Activated T-helper 17 cell treated with anti-CD3 and anti-CD28 coated beads, Interleukin-2, amount 50 U/mL, for 72 hours (primary cell): ENCODE measurements at regions not wholly inside any gene's neighbourhood (a gene's known extent, or its start where the extent isn't known, plus 50 kb on each side); places are given as distances from the start of the nearest gene placed in this dataset.

Experiments
- ATAC-seq: fragments of 150-1000 bp; cut with Tn5 transposase; replicated peaks from 2 replicates; pipeline ENCODE4 v1.10.0; 2021; ENCODE audit warnings: mild to moderate bottlenecking, moderate library complexity
- H3K27ac Mint-ChIP-seq: one replicate; pipeline ENCODE4 v1.8.0; 2022; ENCODE audit warnings: mixed read lengths
- H3K27me3 Mint-ChIP-seq: one replicate; pipeline ENCODE4 v1.8.0; 2022; ENCODE audit warnings: mixed read lengths
- H3K36me3 Mint-ChIP-seq: one replicate; pipeline ENCODE4 v1.8.0; 2022; ENCODE audit warnings: low read depth, mild to moderate bottlenecking, mixed read lengths
- H3K4me1 Mint-ChIP-seq: one replicate; pipeline ENCODE4 v1.8.0; 2022; ENCODE audit warnings: mixed read lengths
- H3K4me3 Mint-ChIP-seq: one replicate; pipeline ENCODE4 v1.8.0; 2022; ENCODE audit warnings: mild to moderate bottlenecking, mixed read lengths
- H3K9me3 Mint-ChIP-seq: one replicate; pipeline ENCODE4 v1.8.0; 2022; ENCODE audit warnings: mixed read lengths

DNA sequence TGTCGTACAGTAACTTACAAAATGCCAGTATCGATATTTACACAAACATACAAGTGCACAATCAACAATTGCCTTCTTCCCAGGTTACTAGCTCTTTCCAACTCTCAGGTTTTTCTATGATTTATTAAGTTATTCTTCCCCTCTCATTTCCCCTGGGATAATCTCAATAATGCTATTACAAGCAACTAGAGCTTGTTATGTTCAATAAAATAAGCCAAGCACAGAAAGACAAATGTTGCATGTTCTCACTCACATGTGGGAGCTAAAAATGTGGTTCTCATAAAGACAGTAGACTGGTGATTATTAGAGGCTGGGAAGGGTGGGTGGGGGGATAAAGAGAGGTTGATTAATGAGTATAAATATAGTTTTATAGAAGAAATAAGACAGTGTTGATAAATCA is 577.1 kb downstream of the HACE1 start:
- no peak overlapping the region for H3K4me3 Mint-ChIP-seq
- H3K9me3 Mint-ChIP-seq: no peaks in the 10 kb centered on the region
- no peaks in the 10 kb centered on the region for H3K36me3 Mint-ChIP-seq
- H3K27me3 Mint-ChIP-seq: no peaks in the 10 kb centered on the region
- no peak overlapping the region for H3K27ac Mint-ChIP-seq
- no peak for ATAC-seq
- H3K4me1 Mint-ChIP-seq: no peaks in the 10 kb centered on the region

DNA sequence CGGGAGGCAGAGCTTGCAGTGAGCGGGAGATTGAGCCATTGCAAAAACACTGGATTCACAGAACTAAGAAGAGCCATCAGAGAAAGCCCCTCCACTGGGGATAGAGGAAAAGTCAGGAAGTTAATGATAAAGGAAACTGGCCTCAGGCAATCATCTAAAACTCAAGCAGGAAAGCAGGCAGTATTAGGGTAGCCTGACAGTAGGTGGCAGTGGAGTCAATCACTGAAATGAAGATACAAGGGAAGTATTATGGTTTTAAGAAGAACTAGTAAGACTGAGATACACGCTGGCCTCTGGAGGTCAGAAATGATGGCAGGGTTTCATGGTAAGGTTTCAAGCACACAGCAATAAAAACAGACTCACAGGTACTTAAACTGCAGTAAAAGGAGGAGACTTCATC is 578.3 kb downstream of the HACE1 start:
- H3K36me3 Mint-ChIP-seq: no peaks in the 10 kb centered on the region
- no peak overlapping the region for H3K4me3 Mint-ChIP-seq
- H3K9me3 Mint-ChIP-seq: no peaks in the 10 kb centered on the region
- H3K27me3 Mint-ChIP-seq: no peaks in the 10 kb centered on the region
- H3K27ac Mint-ChIP-seq: no peak overlapping the region
- no peaks in the 10 kb centered on the region for H3K4me1 Mint-ChIP-seq
- no peak for ATAC-seq

- Mint-ChIP-seq H3K4me1 (no peaks in the 10 kb centered on the region), H3K4me3 (no peak overlapping the region)
Measured at GRCh38 chr6:104268389-104268788, 591.3 kb downstream of the HACE1 start.

DNA sequence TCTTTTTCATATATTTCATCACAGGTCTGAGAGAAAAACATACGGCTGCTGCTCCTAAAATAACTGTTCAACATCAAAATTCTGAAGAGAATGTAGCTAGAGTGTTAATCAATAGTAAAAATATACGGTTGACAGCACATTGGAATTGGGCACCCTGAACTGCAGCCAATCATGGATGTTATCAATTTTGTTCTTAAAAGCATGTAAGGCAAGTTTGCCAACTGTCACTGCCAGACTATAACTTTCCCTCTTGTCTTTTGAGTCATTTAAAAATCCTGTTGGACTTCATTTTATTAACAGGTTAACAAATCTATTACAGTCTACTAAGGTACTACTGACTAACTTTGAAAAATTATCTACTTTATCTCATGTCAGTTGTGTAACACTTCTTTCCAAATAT is 592.8 kb downstream of the HACE1 start:
- ATAC-seq: no peak
- peaks cover 3% of the 10 kb centered on the region for H3K9me3 Mint-ChIP-seq

More at GRCh38 chr6:104268389-104268788, 591.3 kb downstream of the HACE1 start:
- no peaks in the 10 kb centered on the region for H3K36me3 Mint-ChIP-seq
- no peaks in the 10 kb centered on the region for H3K27me3 Mint-ChIP-seq
- no peak for ATAC-seq
- peaks cover 3% of the 10 kb centered on the region for H3K9me3 Mint-ChIP-seq
- H3K27ac Mint-ChIP-seq: no peak overlapping the region

DNA sequence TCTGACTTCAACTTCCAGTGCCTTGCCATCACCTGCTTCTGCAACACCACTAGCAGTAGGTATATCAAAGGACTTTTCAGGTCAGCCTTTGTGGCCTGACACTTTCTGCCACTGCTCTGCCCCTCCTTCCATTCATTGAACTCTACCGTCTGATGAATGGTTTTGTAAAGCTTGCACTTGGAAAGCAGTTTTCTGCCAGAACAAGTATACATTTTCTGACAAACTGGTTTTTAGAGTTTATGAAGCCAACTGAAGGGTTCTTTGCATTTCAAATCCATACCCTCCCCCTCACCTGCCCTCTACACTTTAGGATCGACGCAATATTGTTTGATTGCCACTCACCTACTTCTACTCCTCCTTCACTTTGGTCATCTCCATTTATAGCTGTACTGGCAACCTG is 603.1 kb downstream of the HACE1 start:
- no peak for ATAC-seq
- H3K27ac Mint-ChIP-seq: no peak overlapping the region
- H3K4me3 Mint-ChIP-seq: no peak overlapping the region
- H3K9me3 Mint-ChIP-seq: peaks cover 3% of the 10 kb centered on the region
- no peaks in the 10 kb centered on the region for H3K27me3 Mint-ChIP-seq
- H3K4me1 Mint-ChIP-seq: no peaks in the 10 kb centered on the region
- no peaks in the 10 kb centered on the region for H3K36me3 Mint-ChIP-seq

More for the DNA sequence above, 592.8 kb downstream of the HACE1 start:
- Mint-ChIP-seq H3K4me1 (no peaks in the 10 kb centered on the region), H3K36me3 (no peaks in the 10 kb centered on the region), H3K27me3 (no peaks in the 10 kb centered on the region), H3K4me3 (no peak overlapping the region), H3K27ac (no peak overlapping the region)

DNA sequence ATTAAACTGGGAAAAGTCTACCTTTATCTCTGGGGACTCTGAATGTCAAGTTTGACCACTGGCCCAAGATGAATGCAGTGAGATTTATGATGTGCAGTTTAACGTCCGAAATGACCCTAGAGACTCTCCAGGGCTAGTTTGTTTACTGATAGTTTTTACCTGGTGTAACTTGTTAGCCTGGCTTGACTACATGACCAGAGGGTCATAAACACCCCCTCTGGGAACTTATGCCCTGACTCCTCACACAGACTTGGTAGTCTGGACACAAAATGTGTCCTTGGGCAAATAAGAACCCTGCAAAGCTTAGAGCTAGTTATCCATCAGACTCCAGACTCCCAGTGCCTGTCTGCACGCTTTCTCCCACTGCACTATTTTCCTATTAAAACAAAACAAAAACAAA is 606.5 kb downstream of the HACE1 start:
- peaks cover 3% of the 10 kb centered on the region for H3K9me3 Mint-ChIP-seq
- no peak for ATAC-seq
- no peaks in the 10 kb centered on the region for H3K27me3 Mint-ChIP-seq
- H3K36me3 Mint-ChIP-seq: no peaks in the 10 kb centered on the region
- no peak overlapping the region for H3K4me3 Mint-ChIP-seq
- no peak overlapping the region for H3K27ac Mint-ChIP-seq
- H3K4me1 Mint-ChIP-seq: no peaks in the 10 kb centered on the region

- Mint-ChIP-seq H3K27me3 (no peaks in the 10 kb centered on the region), H3K36me3 (no peaks in the 10 kb centered on the region), H3K27ac (no peak overlapping the region), H3K4me3 (no peak overlapping the region), H3K4me1 (no peaks in the 10 kb centered on the region), H3K9me3 (peaks cover 3% of the 10 kb centered on the region)
- ATAC-seq: no peak
Measured at GRCh38 chr6:104252276-104252675, 607.4 kb downstream of the HACE1 start.

GRCh38 chr6:104251651-104252050 is 608.1 kb downstream of the HACE1 start:
- no peak overlapping the region for H3K27ac Mint-ChIP-seq
- ATAC-seq: no peak
- H3K9me3 Mint-ChIP-seq: peaks cover 3% of the 10 kb centered on the region
- no peak overlapping the region for H3K4me3 Mint-ChIP-seq
- no peaks in the 10 kb centered on the region for H3K36me3 Mint-ChIP-seq
- H3K27me3 Mint-ChIP-seq: no peaks in the 10 kb centered on the region
- H3K4me1 Mint-ChIP-seq: no peaks in the 10 kb centered on the region

- H3K4me1 Mint-ChIP-seq: no peaks in the 10 kb centered on the region
- no peaks in the 10 kb centered on the region for H3K9me3 Mint-ChIP-seq
- no peak for ATAC-seq
- H3K4me3 Mint-ChIP-seq: no peak overlapping the region
- H3K27me3 Mint-ChIP-seq: peaks cover 3% of the 10 kb centered on the region
- no peaks in the 10 kb centered on the region for H3K36me3 Mint-ChIP-seq
- H3K27ac Mint-ChIP-seq: no peak overlapping the region
Measured at GRCh38 chr6:104240865-104241264, 618.9 kb downstream of the HACE1 start.

DNA sequence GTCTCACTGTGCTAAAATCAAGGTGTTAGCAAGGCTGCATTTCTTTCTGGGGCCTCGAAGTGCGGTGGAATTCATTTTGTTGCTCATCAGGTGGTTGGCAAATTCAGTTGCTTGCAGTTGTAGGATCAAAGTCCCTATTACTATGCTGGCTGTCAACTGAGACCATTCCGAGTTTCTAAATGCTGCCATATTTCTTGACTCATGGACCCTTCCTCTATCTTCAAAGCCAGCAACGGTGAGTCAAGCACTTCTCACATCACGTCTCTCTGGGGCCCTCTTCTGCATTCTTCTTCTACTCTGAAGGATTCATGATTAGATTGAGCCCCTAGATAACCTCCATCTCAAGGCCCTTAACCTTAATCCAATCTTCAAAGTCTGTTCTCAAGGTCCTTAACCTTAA is 619.7 kb downstream of the HACE1 start:
- no peaks in the 10 kb centered on the region for H3K4me1 Mint-ChIP-seq
- no peak overlapping the region for H3K27ac Mint-ChIP-seq
- H3K27me3 Mint-ChIP-seq: peaks cover 3% of the 10 kb centered on the region
- no peak for ATAC-seq
- H3K9me3 Mint-ChIP-seq: no peaks in the 10 kb centered on the region
- no peak overlapping the region for H3K4me3 Mint-ChIP-seq
- H3K36me3 Mint-ChIP-seq: no peaks in the 10 kb centered on the region

DNA sequence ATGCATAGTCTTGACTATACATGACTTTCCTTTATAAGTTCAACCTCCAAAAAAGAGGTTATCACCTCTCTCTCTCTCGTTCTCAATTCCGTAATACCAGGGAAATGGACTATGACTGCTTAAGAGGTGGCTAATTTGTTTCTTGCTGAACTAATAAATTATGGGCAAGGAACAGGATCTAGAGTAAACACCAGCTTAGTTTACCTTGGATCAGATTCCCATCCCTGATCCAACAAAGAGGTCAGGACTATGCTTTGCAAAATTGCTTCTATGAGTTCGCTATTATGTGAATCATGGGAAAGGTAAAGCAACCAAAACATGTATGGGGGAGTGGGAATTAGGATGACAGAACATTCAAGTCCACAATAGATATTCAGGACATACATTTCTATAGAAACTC is 630.7 kb downstream of the HACE1 start:
- no peak overlapping the region for H3K27ac Mint-ChIP-seq
- H3K4me3 Mint-ChIP-seq: no peak overlapping the region
- no peaks in the 10 kb centered on the region for H3K4me1 Mint-ChIP-seq
- no peak for ATAC-seq
- H3K9me3 Mint-ChIP-seq: no peaks in the 10 kb centered on the region
- H3K27me3 Mint-ChIP-seq: no peaks in the 10 kb centered on the region
- no peaks in the 10 kb centered on the region for H3K36me3 Mint-ChIP-seq

- H3K9me3 Mint-ChIP-seq: no peaks in the 10 kb centered on the region
- no peak for ATAC-seq
- no peaks in the 10 kb centered on the region for H3K36me3 Mint-ChIP-seq
- no peak overlapping the region for H3K4me3 Mint-ChIP-seq
- H3K27ac Mint-ChIP-seq: no peak overlapping the region
- no peaks in the 10 kb centered on the region for H3K4me1 Mint-ChIP-seq
- peaks cover 1% of the 10 kb centered on the region for H3K27me3 Mint-ChIP-seq
Measured at GRCh38 chr6:104227508-104227907, 632.2 kb downstream of the HACE1 start.

DNA sequence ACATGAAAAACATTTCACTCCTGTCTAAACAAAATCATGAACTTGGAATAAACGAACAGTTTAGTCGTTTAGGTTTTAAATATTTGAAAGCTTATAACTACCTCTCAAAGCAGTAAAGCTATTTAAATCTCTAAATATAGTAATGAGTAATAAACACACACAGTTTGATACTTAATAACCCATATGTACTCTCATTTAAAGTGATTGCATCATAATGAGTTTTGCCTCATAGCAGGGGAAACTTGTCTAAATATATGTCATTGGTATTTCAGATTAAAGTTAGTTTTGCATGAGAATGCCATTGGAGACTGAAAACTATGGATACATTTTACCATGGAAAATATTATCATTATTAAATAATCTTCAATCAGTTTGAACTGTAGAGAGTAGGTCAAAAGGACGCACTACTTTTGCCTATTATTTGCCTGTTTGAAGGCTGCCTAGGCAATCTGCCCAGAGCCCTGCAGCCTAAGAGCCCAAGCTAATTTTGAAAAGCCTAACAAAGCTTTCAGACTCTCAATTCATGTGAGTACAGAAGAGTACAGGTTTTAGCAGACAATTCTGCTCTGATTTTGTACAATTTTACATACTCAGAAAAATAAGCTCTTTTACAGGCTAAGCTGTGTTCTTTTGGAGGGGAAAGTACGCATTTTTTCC is 632.8 kb downstream of the HACE1 start:
- H3K4me3 Mint-ChIP-seq: no peak overlapping the region
- no peaks in the 10 kb centered on the region for H3K36me3 Mint-ChIP-seq
- H3K27me3 Mint-ChIP-seq: peaks cover 4% of the 10 kb centered on the region
- no peaks in the 10 kb centered on the region for H3K4me1 Mint-ChIP-seq
- no peak for ATAC-seq
- no peaks in the 10 kb centered on the region for H3K9me3 Mint-ChIP-seq
- H3K27ac Mint-ChIP-seq: no peak overlapping the region

DNA sequence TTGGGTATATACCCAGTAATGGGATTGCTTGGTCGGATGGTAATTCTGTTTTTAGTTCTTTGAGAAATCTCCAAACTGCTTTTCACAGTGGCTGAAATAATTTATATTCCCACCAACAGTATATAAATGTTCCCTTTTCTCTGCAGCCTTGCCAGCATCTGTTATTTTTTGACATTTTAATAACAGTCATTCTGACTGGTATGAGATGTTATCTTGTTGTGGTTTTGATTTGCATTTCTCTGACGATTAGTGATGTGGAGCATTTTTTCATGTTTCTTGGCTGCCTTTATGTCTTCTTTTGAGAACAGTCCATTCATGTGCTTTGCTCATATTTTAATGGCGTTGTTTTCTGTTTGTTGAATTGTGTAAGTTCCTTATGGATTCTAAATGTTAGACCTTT is 641.6 kb downstream of the HACE1 start:
- Mint-ChIP-seq H3K4me3 (no peak overlapping the region), H3K4me1 (no peaks in the 10 kb centered on the region), H3K27me3 (peaks cover 4% of the 10 kb centered on the region), H3K36me3 (no peaks in the 10 kb centered on the region), H3K9me3 (no peaks in the 10 kb centered on the region), H3K27ac (no peak overlapping the region)
- no peak for ATAC-seq

GRCh38 chr6:104214901-104215300 is 644.8 kb downstream of the HACE1 start:
- no peak overlapping the region for H3K27ac Mint-ChIP-seq
- H3K4me1 Mint-ChIP-seq: no peaks in the 10 kb centered on the region
- H3K9me3 Mint-ChIP-seq: no peaks in the 10 kb centered on the region
- no peak overlapping the region for H3K4me3 Mint-ChIP-seq
- H3K36me3 Mint-ChIP-seq: no peaks in the 10 kb centered on the region
- H3K27me3 Mint-ChIP-seq: no peaks in the 10 kb centered on the region
- no peak for ATAC-seq
